SK-N-MC (cell line): ENCODE measurements at regions not wholly inside any gene's neighbourhood (a gene's known extent, or its start where the extent isn't known, plus 50 kb on each side); places are given as distances from the start of the nearest gene placed in this dataset.

Experiments
- DNase-seq: peaks from one replicate; pipeline ENCODE4 v3.0.0-alpha.2; 2011; ENCODE audit warnings: low read depth, low spot score
- H3K27ac ChIP-seq: fragments of 200-600 bp; sonication (generic); 2 replicates; pipeline ENCODE4 v1.5.1; 2016; ENCODE audit warnings: mixed run types
- H3K36me3 ChIP-seq: fragments of 200-600 bp; sonication (generic); 2 replicates; pipeline ENCODE4 v1.6.1; 2017; ENCODE audit warnings: antibody characterized with exemption, low read length, mixed read lengths; ENCODE audit not compliant: insufficient read depth
- H3K4me3 ChIP-seq: fragments of 200-600 bp; sonication (generic); 2 replicates; pipeline ENCODE4 v1.5.1; 2016
- H3K9ac ChIP-seq: fragments of 200-600 bp; sonication (generic); 2 replicates; pipeline ENCODE4 v1.8.0; 2017; ENCODE audit warnings: mixed run types, mixed read lengths; ENCODE audit not compliant: insufficient read length
- H3K9me3 ChIP-seq: fragments of 200-600 bp; sonication (generic); 2 replicates; pipeline ENCODE4 v1.6.1; 2017; ENCODE audit warnings: low read depth, mild to moderate bottlenecking, antibody characterized with exemption, low read length, moderate library complexity, mixed read lengths
- EZH2 ChIP-seq: fragments of 200-600 bp; sonication (generic); IDR thresholded peaks from one replicate; pipeline ENCODE4 v1.6.1; 2017; ENCODE audit warnings: antibody characterized with exemption
- FOXP2 ChIP-seq: optimal IDR thresholded peaks from 2 replicates; pipeline ENCODE3; 2011; ENCODE audit warnings: mild to moderate bottlenecking, moderate library complexity; ENCODE audit not compliant: insufficient read depth; ENCODE audit errors: extremely low read length, control extremely low read depth
- POLR2AphosphoS5 ChIP-seq: IDR thresholded peaks from 2 replicates; pipeline ENCODE4 v1.6.1; 2012; ENCODE audit warnings: mild to moderate bottlenecking, low read depth, low read length, borderline replicate concordance

DNA sequence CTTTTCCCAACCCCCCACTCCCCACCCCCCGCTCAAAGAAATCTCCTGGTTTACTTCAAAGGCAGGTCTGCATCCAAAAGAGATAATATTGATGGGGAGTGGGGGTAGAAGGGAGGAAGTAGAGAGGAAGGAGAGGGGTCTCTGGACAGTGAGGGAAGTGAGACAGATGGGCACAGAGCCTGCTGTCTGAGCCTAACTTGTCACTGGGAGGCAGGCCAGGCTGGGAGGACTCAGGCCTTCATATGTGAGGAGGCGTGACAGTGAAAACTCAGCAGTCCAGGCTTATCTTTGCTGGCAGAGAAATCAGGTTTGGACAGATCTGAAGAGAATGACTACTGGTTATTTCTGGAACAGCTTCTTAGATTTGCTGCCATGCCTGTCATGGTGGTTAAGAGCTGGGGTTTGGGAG is 192.3 kb downstream of the NUAK1 start:
- H3K9ac ChIP-seq, result no peak overlapping the region
- no peak for TF ChIP-seq EZH2
- no peak for TF ChIP-seq FOXP2
- TF ChIP-seq POLR2AphosphoS5, result no peak
- H3K4me3 ChIP-seq, result no peak overlapping the region
- no peaks in the 10 kb centered on the region for H3K36me3 ChIP-seq
- no peaks in the 10 kb centered on the region for H3K9me3 ChIP-seq
- H3K27ac ChIP-seq, result no peak overlapping the region
- DNase-seq, result no peak

DNA sequence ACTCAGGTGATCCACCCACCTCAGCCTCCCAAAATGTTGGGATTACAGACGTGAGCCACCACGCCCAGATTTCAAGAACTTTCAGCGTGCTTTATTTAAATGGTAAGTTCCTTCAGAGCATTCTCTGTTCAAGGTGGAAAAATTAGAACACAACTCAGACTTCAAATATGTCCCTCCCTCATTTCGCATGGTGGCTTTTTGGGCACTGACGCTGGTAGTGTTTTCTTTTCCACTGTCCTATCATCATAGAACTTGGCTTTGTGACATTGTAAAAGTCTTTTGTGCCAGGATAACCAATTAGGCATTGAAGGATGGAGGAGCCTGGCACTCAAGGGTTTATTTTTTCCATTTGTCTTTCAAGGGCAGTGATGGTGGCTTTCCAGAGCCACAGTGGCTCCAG is 190.8 kb downstream of the NUAK1 start:
- Histone ChIP-seq H3K36me3 (no peaks in the 10 kb centered on the region), H3K9me3 (no peaks in the 10 kb centered on the region), H3K9ac (no peak overlapping the region), H3K4me3 (no peak overlapping the region), H3K27ac (no peak overlapping the region)
- DNase-seq, result no peak
- no peak for TF ChIP-seq POLR2AphosphoS5
- no peak for TF ChIP-seq EZH2
- no peak for TF ChIP-seq FOXP2

DNA sequence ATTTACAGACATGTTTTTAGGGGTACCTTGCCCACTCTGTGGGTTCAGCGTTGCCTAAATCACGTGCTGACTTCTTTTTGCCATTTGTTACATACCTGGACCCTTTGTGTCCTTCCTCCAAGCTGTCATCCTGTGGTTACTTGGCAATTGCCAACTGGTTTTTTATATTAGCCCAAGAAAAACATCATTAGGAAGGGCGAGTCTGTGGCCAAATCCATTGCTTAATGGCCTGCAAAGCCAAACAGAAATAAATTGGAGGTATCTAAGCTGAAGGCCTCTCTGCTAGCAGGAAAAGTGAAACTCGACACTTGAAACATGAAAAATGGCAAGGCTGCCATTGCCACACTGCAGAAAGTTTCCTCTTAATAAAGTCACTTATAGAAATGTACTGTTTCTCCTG is 190.4 kb downstream of the NUAK1 start:
- no peak for DNase-seq
- no peaks in the 10 kb centered on the region for H3K36me3 ChIP-seq
- H3K9me3 ChIP-seq, result no peaks in the 10 kb centered on the region
- H3K4me3 ChIP-seq, result no peak overlapping the region
- no peak for TF ChIP-seq POLR2AphosphoS5
- TF ChIP-seq FOXP2, result no peak
- no peak for TF ChIP-seq EZH2
- H3K9ac ChIP-seq, result no peak overlapping the region
- no peak overlapping the region for H3K27ac ChIP-seq

DNA sequence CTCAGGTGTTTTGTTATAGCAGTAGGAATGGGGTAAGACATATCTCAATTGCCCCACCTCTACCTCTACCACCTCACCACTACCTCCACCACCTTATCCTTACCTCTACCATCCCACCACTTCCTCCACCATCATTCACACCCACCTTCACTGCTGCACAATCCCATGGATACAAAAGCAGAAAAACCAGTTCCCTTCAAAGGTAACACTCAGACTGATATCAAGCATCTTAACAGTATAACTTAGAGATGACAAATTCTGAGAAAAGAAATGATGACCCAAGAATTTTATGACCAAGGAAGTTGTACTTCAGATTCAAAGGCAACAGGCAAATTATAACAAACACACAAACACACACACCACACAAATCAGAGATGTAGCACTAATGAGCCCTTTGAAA is 189.4 kb downstream of the NUAK1 start:
- Histone ChIP-seq H3K9me3 (no peaks in the 10 kb centered on the region), H3K9ac (no peak overlapping the region), H3K4me3 (no peak overlapping the region), H3K27ac (no peak overlapping the region), H3K36me3 (no peaks in the 10 kb centered on the region)
- DNase-seq, result no peak
- TF ChIP-seq FOXP2 (no peak), EZH2 (no peak), POLR2AphosphoS5 (no peak)

DNA sequence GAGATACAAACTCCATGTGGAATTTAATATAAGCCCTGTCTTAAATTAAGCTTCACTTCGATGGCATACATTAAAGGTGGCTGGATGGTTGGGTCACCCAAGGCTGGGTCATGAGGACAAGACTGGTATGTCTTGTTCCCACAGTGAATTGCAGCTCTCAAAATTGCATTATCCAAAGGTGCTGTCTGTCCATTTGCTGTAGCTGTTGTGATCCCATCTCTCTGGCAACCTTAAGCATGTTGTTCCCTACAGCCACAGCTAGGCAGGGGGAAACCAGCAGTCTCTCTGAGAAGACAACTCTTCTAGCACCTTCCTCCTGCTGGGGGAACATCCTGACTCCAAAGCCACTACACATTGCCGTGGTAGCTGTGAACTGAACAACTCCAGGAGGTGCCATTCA is 187.0 kb downstream of the NUAK1 start:
- H3K4me3 ChIP-seq, result no peak overlapping the region
- no peaks in the 10 kb centered on the region for H3K9me3 ChIP-seq
- no peak overlapping the region for H3K27ac ChIP-seq
- TF ChIP-seq FOXP2 (no peak), EZH2 (no peak), POLR2AphosphoS5 (no peak)
- DNase-seq, result no peak
- no peak overlapping the region for H3K9ac ChIP-seq
- H3K36me3 ChIP-seq, result no peaks in the 10 kb centered on the region

DNA sequence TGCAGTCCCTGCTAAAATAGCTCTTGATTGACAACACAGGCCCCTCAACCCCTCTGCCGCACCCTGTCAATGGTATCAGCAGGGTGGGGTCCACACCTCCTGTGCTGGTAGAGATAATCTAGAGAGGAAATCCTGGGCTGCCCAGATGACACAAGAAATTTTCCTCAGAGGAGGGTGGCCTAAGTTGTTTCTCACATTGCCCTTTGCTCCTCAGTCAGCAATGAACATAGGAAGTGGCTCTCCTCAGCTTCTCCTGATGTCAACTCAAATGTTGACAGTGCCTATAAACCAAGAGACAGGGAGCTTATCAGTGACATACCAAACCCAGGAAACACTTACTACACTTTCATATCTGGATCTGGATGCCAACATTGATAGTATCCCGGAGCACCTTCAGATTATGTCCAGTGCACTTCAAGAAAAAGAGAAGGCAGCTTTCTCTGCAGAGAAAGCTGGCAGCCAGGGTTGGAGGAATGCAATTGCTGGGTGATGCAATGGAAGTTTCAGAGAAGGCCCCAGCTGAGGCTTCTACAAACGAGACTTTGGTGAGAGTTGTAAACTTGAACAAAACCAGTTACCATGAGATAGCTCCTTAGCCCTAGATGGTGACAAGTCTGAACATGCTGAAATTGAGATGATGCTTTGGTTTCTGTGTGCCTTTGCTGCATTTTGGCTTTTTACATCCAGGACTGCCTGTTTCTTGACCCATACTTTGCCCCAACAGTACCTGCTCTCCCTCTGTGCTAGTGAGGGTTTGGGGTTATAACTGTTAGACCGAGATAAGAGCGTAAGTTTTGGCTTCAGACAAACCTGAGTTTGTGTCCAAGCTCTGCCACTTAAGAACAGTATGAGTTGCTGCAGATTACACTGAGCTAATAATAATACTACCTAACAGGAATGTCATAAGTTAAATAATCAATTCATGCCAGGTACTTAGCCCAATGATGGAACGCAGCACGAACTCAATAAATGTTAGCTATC is 183.5 kb downstream of the NUAK1 start:
- TF ChIP-seq FOXP2 (no peak), POLR2AphosphoS5 (no peak), EZH2 (no peak)
- DNase-seq, result no peak
- no peak overlapping the region for H3K4me3 ChIP-seq
- H3K36me3 ChIP-seq, result no peaks in the 10 kb centered on the region
- H3K27ac ChIP-seq, result no peak overlapping the region
- no peak overlapping the region for H3K9ac ChIP-seq
- H3K9me3 ChIP-seq, result no peaks in the 10 kb centered on the region

DNA sequence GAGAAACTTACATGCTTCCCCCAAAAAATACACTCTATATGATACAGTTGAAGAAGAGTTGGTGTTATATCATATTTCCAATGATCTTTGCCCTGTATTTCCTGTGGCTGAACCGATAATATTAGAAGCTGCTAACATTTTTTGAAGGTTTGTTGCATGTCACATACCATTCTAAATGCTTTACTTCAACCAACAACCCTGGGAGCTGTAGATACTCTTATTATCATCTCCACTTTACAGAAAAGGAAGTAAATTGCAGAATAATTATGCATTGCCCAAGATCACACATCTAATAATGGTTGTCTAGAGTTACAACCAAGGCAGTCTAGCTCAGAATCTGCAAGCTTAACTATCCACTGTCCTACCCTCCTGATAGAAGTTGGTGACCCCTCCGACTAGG is 182.8 kb downstream of the NUAK1 start:
- Histone ChIP-seq H3K9ac (no peak overlapping the region), H3K27ac (no peak overlapping the region)

DNA sequence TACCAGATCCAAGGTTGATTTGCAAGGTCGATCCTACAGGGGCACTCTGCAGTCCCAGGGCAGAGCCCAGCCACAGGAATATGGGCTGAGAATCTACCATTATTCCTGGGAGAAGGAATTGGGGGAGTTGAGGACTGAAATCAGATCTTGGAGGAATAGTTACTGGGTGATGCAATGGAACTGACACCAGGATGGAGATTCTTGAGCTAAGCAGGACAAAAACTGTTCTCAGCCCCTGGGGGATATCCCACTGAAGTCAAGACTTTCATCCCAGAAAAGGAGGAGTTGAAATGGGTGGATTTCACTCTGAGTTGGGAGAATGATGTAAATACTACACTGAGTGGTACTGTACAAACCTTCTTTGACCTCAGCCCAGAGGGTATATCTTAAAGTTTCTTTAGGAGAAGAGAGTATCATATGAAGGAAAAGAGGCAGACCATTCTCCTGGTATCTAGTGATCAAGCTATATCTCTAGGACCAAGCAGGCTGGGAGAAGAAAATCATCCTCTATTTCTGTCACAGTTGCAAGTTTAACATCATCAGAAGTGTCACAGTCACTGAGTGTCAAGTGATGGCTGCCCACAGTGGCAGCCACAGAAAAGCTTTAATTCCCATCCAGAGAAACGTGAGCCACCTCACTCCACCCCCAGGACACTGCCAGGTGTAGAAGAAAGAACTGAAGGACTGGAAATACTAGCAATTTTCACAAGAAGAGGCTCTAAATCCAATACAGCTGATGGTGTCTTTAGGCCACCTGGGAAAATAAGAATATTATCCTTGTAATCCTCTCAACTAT is 181.9 kb downstream of the NUAK1 start:
- Histone ChIP-seq H3K9ac (no peak overlapping the region), H3K36me3 (no peaks in the 10 kb centered on the region), H3K9me3 (no peaks in the 10 kb centered on the region), H3K27ac (no peak overlapping the region), H3K4me3 (no peak overlapping the region)
- TF ChIP-seq FOXP2, result no peak
- no peak for DNase-seq

More for the DNA sequence above, 182.8 kb downstream of the NUAK1 start:
- no peak overlapping the region for H3K4me3 ChIP-seq
- TF ChIP-seq POLR2AphosphoS5 (no peak), EZH2 (no peak), FOXP2 (no peak)
- no peaks in the 10 kb centered on the region for H3K36me3 ChIP-seq
- no peaks in the 10 kb centered on the region for H3K9me3 ChIP-seq
- no peak for DNase-seq
